Panc1 (cell line): ENCODE measurements at regions not wholly inside any gene's neighbourhood (a gene's known extent, or its start where the extent isn't known, plus 50 kb on each side); places are given as distances from the start of the nearest gene placed in this dataset.

Experiments used
- ATAC-seq: fragments of 200-7000 bp; cut with Tn5 transposase; 2 replicates; pipeline ENCODE4 v1.9.1; 2020; ENCODE audit warnings: mild to moderate bottlenecking, moderate library complexity
- BruUV-seq: library from RNA; stranded (reverse); fragments of 400-500 nt; replicated peaks from 2 replicates; lab custom pipeline; 2021; lab: Mats Ljungman, UMichigan
- CTCF ChIA-PET: fragments of 300-600 bp; sonication (Branson Sonifier 250); formaldehyde crosslinking; loops from one replicate; lab custom pipeline; 2022; ENCODE audit warnings: antibody characterized with exemption; lab: Charles Lee
- POLR2A ChIA-PET: fragments of 300-600 bp; sonication (Branson Sonifier 250); formaldehyde crosslinking; loops from one replicate; lab custom pipeline; 2022; ENCODE audit warnings: antibody characterized with exemption; lab: Charles Lee
- DNase-seq: peaks from one replicate; pipeline ENCODE4 v3.0.0-alpha.2; 2010; ENCODE audit warnings: low read depth, low spot score
- H3K27ac ChIP-seq: 2 replicates; pipeline ENCODE4 v1.5.1; 2011; ENCODE audit warnings: mild to moderate bottlenecking, low read length, inconsistent platforms
- H3K27me3 ChIP-seq: fragments of 200-500 bp; sonication (Bioruptor generic); 2 replicates; pipeline ENCODE4 v1.6.0; 2014; ENCODE audit warnings: low read length, inconsistent platforms; ENCODE audit not compliant: control insufficient read depth, insufficient read depth
- H3K36me3 ChIP-seq: fragments of 200-500 bp; sonication (Bioruptor generic); 2 replicates; pipeline ENCODE4 v1.5.1; 2014; ENCODE audit warnings: inconsistent platforms, mild to moderate bottlenecking, low read length, moderate library complexity; ENCODE audit not compliant: control insufficient read depth, insufficient read depth
- H3K4me1 ChIP-seq: 2 replicates; pipeline ENCODE4 v1.5.1; 2011; ENCODE audit warnings: inconsistent platforms, mild to moderate bottlenecking, low read length, moderate library complexity; ENCODE audit not compliant: control insufficient read depth, insufficient read depth
- H3K4me3 ChIP-seq, 2 experiments: 2 replicates each; pipeline ENCODE4 v1.5.1; 2011 to 2012; ENCODE audit warnings: low read depth in 2 of 2, low read length in 2 of 2, mild to moderate bottlenecking in 2 of 2, inconsistent platforms in 1 of 2, moderate library complexity in 1 of 2
- H3K9me3 ChIP-seq: fragments of 200-500 bp; sonication (Bioruptor generic); 2 replicates; pipeline ENCODE4 v1.5.1; 2014; ENCODE audit warnings: low read depth, mild to moderate bottlenecking, inconsistent platforms, low read length, moderate library complexity; ENCODE audit not compliant: control insufficient read depth, insufficient read depth
- CTCF ChIP-seq: fragments of 450-650 bp; IDR thresholded peaks from 2 replicates; pipeline ENCODE4 v1.5.1; 2017; ENCODE audit warnings: mild to moderate bottlenecking
- POLR2AphosphoS5 ChIP-seq: IDR thresholded peaks from 2 replicates; pipeline ENCODE4 v1.6.1; 2012; ENCODE audit warnings: mild to moderate bottlenecking, low read depth, low read length, moderate library complexity
- REST ChIP-seq, 2 experiments: IDR thresholded peaks; 2 replicates each; pipeline ENCODE4 v1.6.1; 2011 to 2012; ENCODE audit warnings: low read depth in 2 of 2, control low read depth in 1 of 2, low read length in 1 of 2, mild to moderate bottlenecking in 1 of 2, moderate library complexity in 1 of 2; ENCODE audit not compliant: insufficient read depth in 1 of 2
- SIN3A ChIP-seq: IDR thresholded peaks from 2 replicates; pipeline ENCODE4 v1.6.1; 2012; ENCODE audit warnings: low read depth, mild to moderate bottlenecking, low read length, moderate library complexity, borderline replicate concordance; ENCODE audit not compliant: insufficient read depth
- TCF7L2 ChIP-seq: IDR thresholded peaks from 2 replicates; pipeline ENCODE4 v1.6.1; 2011; ENCODE audit warnings: mild to moderate bottlenecking, low read depth, low read length, inconsistent platforms
- in situ Hi-C: cut with HindIII; loops from 2 replicates; pipeline ENCODE4 v1.10.0; 2016; ENCODE audit warnings: low sequenced_read_pairs, low pct_unique_long_range_greater_than_20kb
- intact Hi-C: fragments of 100-400 bp; cut with micrococcal nuclease; formaldehyde crosslinking; loops from one replicate; pipeline ENCODE4 v1.10.0; 2022; ENCODE audit not compliant: unreplicated experiment

- TF ChIP-seq SIN3A: no peak
- no peak for TF ChIP-seq TCF7L2
- TF ChIP-seq CTCF: no peak
- no peak for TF ChIP-seq REST (IDR thresholded peaks at IDR 0.05; ENCODE audit: insufficient read depth in 1 of 2, low read depth in 2 of 2, low read length in 1 of 2)
- no peak for TF ChIP-seq POLR2AphosphoS5
- Histone ChIP-seq H3K27ac (no peak overlapping the region), H3K27me3 (no peaks in the 10 kb centered on the region), H3K4me3 (no peak overlapping the region), H3K4me1 (no peaks in the 10 kb centered on the region), H3K9me3 (peaks cover 27% of the 10 kb centered on the region), H3K36me3 (no peaks in the 10 kb centered on the region)
- ChIA-PET CTCF (no interaction called here), POLR2A (no interaction called here)
- DNase-seq: no peak
- in situ Hi-C loops: no loop called here
- BruUV-seq: no TSS peak
- intact Hi-C loops: no loop called here
- ATAC-seq: no peak
These were observed 66.8 kb upstream of the ALDH1A3 start for GRCh38 chr15:100812802-100813201.

- H3K36me3 ChIP-seq: no peaks in the 10 kb centered on the region
- H3K4me1 ChIP-seq: no peaks in the 10 kb centered on the region
- in situ Hi-C loops (no loop called here), intact Hi-C loops (no loop called here)
- no peak overlapping the region for H3K27ac ChIP-seq
- H3K9me3 ChIP-seq: peaks cover 32% of the 10 kb centered on the region; the same call in 1 of the 2 replicates
- no TSS peak for BruUV-seq
- no peak for DNase-seq
- POLR2A ChIA-PET: no interaction called here
- no peaks in the 10 kb centered on the region for H3K27me3 ChIP-seq
- TF ChIP-seq CTCF (no peak), TCF7L2 (no peak), POLR2AphosphoS5 (no peak), SIN3A (no peak), REST (IDR thresholded peaks at IDR 0.05; ENCODE audit: insufficient read depth in 1 of 2, low read depth in 2 of 2, low read length in 1 of 2) (no peak)
- ATAC-seq: no peak
- no peak overlapping the region for H3K4me3 ChIP-seq
- CTCF ChIA-PET: no interaction called here
These were observed 60.7 kb upstream of the ALDH1A3 start for GRCh38 chr15:100818927-100819326.
